ENCODE measurements at regions not wholly inside any gene's neighbourhood (a gene's known extent, or its start where the extent isn't known, plus 50 kb on each side); places are given as distances from the start of the nearest gene placed in this dataset.

DNA sequence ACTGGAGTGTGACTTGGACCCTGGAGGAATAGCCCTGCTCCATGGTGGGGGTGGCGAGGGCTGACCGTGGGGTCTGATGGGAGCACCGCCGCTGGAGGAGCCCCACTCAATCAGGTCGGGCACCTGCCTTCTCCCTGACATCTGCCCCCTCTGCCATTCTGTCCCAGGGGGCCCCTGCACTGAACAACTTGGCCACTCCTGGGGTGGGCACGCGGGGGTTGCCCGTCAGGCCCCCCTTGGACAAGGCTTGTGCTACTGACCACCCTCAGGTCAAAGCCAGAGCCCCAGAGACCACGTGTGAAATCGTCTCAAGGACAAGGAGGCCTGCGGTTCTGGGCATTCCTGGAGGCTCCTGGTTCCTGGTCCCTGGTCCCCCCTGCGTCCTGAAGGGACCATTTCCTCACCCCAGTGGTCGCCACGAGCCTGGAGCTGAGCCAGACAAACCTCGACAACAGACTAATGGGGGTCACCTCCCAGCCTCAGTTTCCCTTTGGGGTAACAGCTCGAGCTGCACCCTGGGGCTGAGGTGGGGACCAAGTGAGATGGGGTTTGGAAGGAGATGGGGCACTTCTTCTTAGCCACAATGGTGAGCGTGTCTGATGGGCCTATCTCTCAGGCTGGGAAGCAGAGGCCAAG lies 73.4 kb upstream of the RNU6ATAC start:
- H2AFZ ChIP-seq (ENCODE audit: low read length), result no peak overlapping the region
- no peaks in the 10 kb centered on the region for H3K9me3 ChIP-seq (ENCODE audit: low read length)
- ChIA-PET POLR2A (no interaction called here), CTCF (ENCODE audit: unreplicated experiment) (no interaction called here)
- TF ChIP-seq, protein P1, sequence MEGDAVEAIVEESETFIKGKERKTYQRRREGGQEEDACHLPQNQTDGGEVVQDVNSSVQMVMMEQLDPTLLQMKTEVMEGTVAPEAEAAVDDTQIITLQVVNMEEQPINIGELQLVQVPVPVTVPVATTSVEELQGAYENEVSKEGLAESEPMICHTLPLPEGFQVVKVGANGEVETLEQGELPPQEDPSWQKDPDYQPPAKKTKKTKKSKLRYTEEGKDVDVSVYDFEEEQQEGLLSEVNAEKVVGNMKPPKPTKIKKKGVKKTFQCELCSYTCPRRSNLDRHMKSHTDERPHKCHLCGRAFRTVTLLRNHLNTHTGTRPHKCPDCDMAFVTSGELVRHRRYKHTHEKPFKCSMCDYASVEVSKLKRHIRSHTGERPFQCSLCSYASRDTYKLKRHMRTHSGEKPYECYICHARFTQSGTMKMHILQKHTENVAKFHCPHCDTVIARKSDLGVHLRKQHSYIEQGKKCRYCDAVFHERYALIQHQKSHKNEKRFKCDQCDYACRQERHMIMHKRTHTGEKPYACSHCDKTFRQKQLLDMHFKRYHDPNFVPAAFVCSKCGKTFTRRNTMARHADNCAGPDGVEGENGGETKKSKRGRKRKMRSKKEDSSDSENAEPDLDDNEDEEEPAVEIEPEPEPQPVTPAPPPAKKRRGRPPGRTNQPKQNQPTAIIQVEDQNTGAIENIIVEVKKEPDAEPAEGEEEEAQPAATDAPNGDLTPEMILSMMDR (conservative IDR thresholded peaks at IDR 0.05; ENCODE audit: low read length), result no peak
- TF ChIP-seq EZH2phosphoT487 (IDR thresholded peaks at IDR 0.05; ENCODE audit: borderline replicate concordance, low read depth, low read length), result no peak
- no peaks in the 10 kb centered on the region for H3K9me2 ChIP-seq (ENCODE audit: insufficient read depth, low read length)
- no peaks in the 10 kb centered on the region for H3K79me2 ChIP-seq (ENCODE audit: insufficient read depth, low read depth, low read length)
- no peak overlapping the region for H3K27ac ChIP-seq (ENCODE audit: low read depth, low read length, poor library complexity, severe bottlenecking)
- H3K4me1 ChIP-seq (ENCODE audit: insufficient read depth, low read length, poor library complexity, severe bottlenecking), result no peaks in the 10 kb centered on the region
- no peak overlapping the region for H3K4me3 ChIP-seq (ENCODE audit: low read depth, low read length, poor library complexity, severe bottlenecking)
- no peaks in the 10 kb centered on the region for H3K36me3 ChIP-seq (ENCODE audit: insufficient read depth, low read length)
- intact Hi-C loops (cut with micrococcal nuclease; ENCODE audit: unreplicated experiment), result no loop called here
- DNase-seq (ENCODE audit: low spot score), result no peak
- BruUV-seq (replicated peaks), result no TSS peak
- no peak overlapping the region for H3K4me2 ChIP-seq (ENCODE audit: low read length)
- H4K20me1 ChIP-seq (ENCODE audit: insufficient read depth, low read length), result no peaks in the 10 kb centered on the region

GRCh38 chr9:134239130-134239903 lies 75.0 kb upstream of the RNU6ATAC start:
- Histone ChIP-seq H3K4me3 (ENCODE audit: low read depth, low read length, poor library complexity, severe bottlenecking) (no peak overlapping the region), H4K20me1 (ENCODE audit: insufficient read depth, low read length) (no peaks in the 10 kb centered on the region), H3K4me1 (ENCODE audit: insufficient read depth, low read length, poor library complexity, severe bottlenecking) (peaks cover 15% of the 10 kb centered on the region), H2AFZ (ENCODE audit: low read length) (no peak overlapping the region), H3K79me2 (ENCODE audit: insufficient read depth, low read depth, low read length) (no peaks in the 10 kb centered on the region), H3K36me3 (ENCODE audit: insufficient read depth, low read length) (no peaks in the 10 kb centered on the region), H3K9me3 (ENCODE audit: low read length) (no peaks in the 10 kb centered on the region), H3K4me2 (ENCODE audit: low read length) (no peak overlapping the region), H3K27ac (ENCODE audit: low read depth, low read length, poor library complexity, severe bottlenecking) (no peak overlapping the region), H3K9me2 (ENCODE audit: insufficient read depth, low read length) (no peaks in the 10 kb centered on the region)
- intact Hi-C loops (cut with micrococcal nuclease; ENCODE audit: unreplicated experiment), result no loop called here
- ChIA-PET CTCF (ENCODE audit: unreplicated experiment) (no interaction called here), POLR2A (interaction anchor here (0.6 kb wide), 1 partner anchor 8 kb away, joined by 3 read pairs; no protein-coding TSS in a partner anchor)
- no TSS peak for BruUV-seq (replicated peaks)
- TF ChIP-seq, protein P1 (conservative IDR thresholded peaks at IDR 0.05; ENCODE audit: low read length), result no peak
- TF ChIP-seq EZH2phosphoT487 (IDR thresholded peaks at IDR 0.05; ENCODE audit: borderline replicate concordance, low read depth, low read length), result no peak
- DNase-seq (ENCODE audit: low spot score), result no peak

DNA sequence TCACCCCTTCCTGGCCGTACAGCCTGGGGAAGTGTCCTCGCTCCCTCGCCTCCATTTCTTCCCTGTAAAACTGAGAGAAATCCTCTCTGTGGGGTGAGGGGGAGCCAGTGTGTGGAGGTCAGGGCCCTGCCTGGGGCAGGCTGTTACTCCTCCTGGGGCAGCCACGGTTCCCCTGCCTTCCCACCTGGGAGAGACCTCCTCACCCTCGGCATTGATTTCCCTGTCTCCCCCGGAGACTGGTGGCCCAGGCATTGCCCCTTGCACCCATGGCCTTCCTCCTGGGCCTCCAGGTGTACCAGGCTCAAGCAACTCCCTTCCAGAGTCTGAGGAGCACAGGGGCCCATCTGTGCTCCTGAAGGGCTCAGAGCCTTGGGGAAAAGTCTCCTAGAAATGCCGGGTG lies 75.6 kb upstream of the RNU6ATAC start:
- H3K4me3 ChIP-seq (ENCODE audit: low read depth, low read length, poor library complexity, severe bottlenecking), result no peak overlapping the region
- no peak overlapping the region for H3K27ac ChIP-seq (ENCODE audit: low read depth, low read length, poor library complexity, severe bottlenecking)
- H3K4me2 ChIP-seq (ENCODE audit: low read length), result no peak overlapping the region
- DNase-seq (ENCODE audit: low spot score), result no peak
- CTCF ChIA-PET (ENCODE audit: unreplicated experiment), result no interaction called here
- no peaks in the 10 kb centered on the region for H3K79me2 ChIP-seq (ENCODE audit: insufficient read depth, low read depth, low read length)
- H2AFZ ChIP-seq (ENCODE audit: low read length), result no peak overlapping the region
- intact Hi-C loops (cut with micrococcal nuclease; ENCODE audit: unreplicated experiment), result no loop called here
- no peaks in the 10 kb centered on the region for H3K9me3 ChIP-seq (ENCODE audit: low read length)
- TF ChIP-seq EZH2phosphoT487 (IDR thresholded peaks at IDR 0.05; ENCODE audit: borderline replicate concordance, low read depth, low read length), result no peak
- TF ChIP-seq, protein P1 (conservative IDR thresholded peaks at IDR 0.05; ENCODE audit: low read length), result no peak
- H4K20me1 ChIP-seq (ENCODE audit: insufficient read depth, low read length), result no peaks in the 10 kb centered on the region
- no peaks in the 10 kb centered on the region for H3K36me3 ChIP-seq (ENCODE audit: insufficient read depth, low read length)
- H3K4me1 ChIP-seq (ENCODE audit: insufficient read depth, low read length, poor library complexity, severe bottlenecking), result peaks cover 21% of the 10 kb centered on the region
- no TSS peak for BruUV-seq (replicated peaks)
- H3K9me2 ChIP-seq (ENCODE audit: insufficient read depth, low read length), result no peaks in the 10 kb centered on the region
- POLR2A ChIA-PET, result no interaction called here

Measured in OCI-LY7 (cell line).